Activated naive CD4-positive, alpha-beta T cell treated with anti-CD3 and anti-CD28 coated beads, Interleukin-2, amount 10 ng/mL, durations not matched to agents 7 days and 5 days (primary cell): ENCODE measurements at regions not wholly inside any gene's neighbourhood (a gene's known extent, or its start where the extent isn't known, plus 50 kb on each side); places are given as distances from the start of the nearest gene placed in this dataset.
"Not testable (repeated sequence)": the region's sequence is repeated elsewhere in the genome, so short reads cannot be mapped to it uniquely, and the experiment has no call there.

ENCODE experiments used
- CTCF ChIA-PET: fragments of 350-600 bp; sonication (Branson Sonifier 250); formaldehyde crosslinking; loops from one replicate; lab custom pipeline; 2021; ENCODE audit warnings: antibody characterized with exemption; lab: Charles Lee
- DNase-seq: peaks from one replicate; pipeline ENCODE4 v3.0.0-alpha.2; 2020
- H3K27ac Mint-ChIP-seq: one replicate; pipeline ENCODE4 v1.8.0; 2021; ENCODE audit warnings: mild to moderate bottlenecking, moderate library complexity, mixed read lengths
- H3K27me3 Mint-ChIP-seq: one replicate; pipeline ENCODE4 v1.8.0; 2021; ENCODE audit warnings: mild to moderate bottlenecking, mixed read lengths
- H3K36me3 Mint-ChIP-seq: one replicate; pipeline ENCODE4 v1.8.0; 2021; ENCODE audit warnings: mixed read lengths
- H3K4me1 Mint-ChIP-seq: one replicate; pipeline ENCODE4 v1.8.0; 2021; ENCODE audit warnings: mixed read lengths
- H3K4me3 Mint-ChIP-seq: one replicate; pipeline ENCODE4 v1.8.0; 2021; ENCODE audit warnings: mild to moderate bottlenecking, moderate library complexity, mixed read lengths
- H3K9me3 Mint-ChIP-seq: one replicate; pipeline ENCODE4 v1.8.0; 2021; ENCODE audit warnings: mixed read lengths

- H3K9me3 Mint-ChIP-seq = no peaks in the 10 kb centered on the region
- CTCF ChIA-PET = no interaction called here
- DNase-seq = no peak
- H3K27ac Mint-ChIP-seq = no peak overlapping the region
- H3K27me3 Mint-ChIP-seq = peaks cover 4% of the 10 kb centered on the region
- H3K36me3 Mint-ChIP-seq = no peaks in the 10 kb centered on the region
- no peaks in the 10 kb centered on the region for H3K4me1 Mint-ChIP-seq
- H3K4me3 Mint-ChIP-seq = no peak overlapping the region
Observed at GRCh38 chr2:7377916-7378569, 460.8 kb downstream of the RNF144A start.

- CTCF ChIA-PET = no interaction called here
- Mint-ChIP-seq H3K4me3 (no peak overlapping the region), H3K27ac (no peak overlapping the region), H3K4me1 (no peaks in the 10 kb centered on the region), H3K36me3 (no peaks in the 10 kb centered on the region), H3K27me3 (peaks cover 4% of the 10 kb centered on the region), H3K9me3 (no peaks in the 10 kb centered on the region)
- no peak for DNase-seq
Observed at GRCh38 chr2:7378591-7378990, 461.4 kb downstream of the RNF144A start.

- no peaks in the 10 kb centered on the region for H3K4me1 Mint-ChIP-seq
Observed at GRCh38 chr2:7379799-7380198, 462.6 kb downstream of the RNF144A start.

GRCh38 chr2:7384773-7385349 is 467.6 kb downstream of the RNF144A start:
- no peak for DNase-seq
- no peaks in the 10 kb centered on the region for H3K36me3 Mint-ChIP-seq
- CTCF ChIA-PET = no interaction called here
- H3K9me3 Mint-ChIP-seq = no peaks in the 10 kb centered on the region
- no peaks in the 10 kb centered on the region for H3K27me3 Mint-ChIP-seq
- no peak overlapping the region for H3K4me3 Mint-ChIP-seq
- H3K27ac Mint-ChIP-seq = no peak overlapping the region
- no peaks in the 10 kb centered on the region for H3K4me1 Mint-ChIP-seq

More at GRCh38 chr2:7379799-7380198, 462.6 kb downstream of the RNF144A start:
- Mint-ChIP-seq H3K27me3 (peaks cover 4% of the 10 kb centered on the region), H3K27ac (no peak overlapping the region), H3K9me3 (no peaks in the 10 kb centered on the region), H3K4me3 (no peak overlapping the region), H3K36me3 (no peaks in the 10 kb centered on the region)
- CTCF ChIA-PET = no interaction called here
- no peak for DNase-seq

GRCh38 chr2:7390311-7390710 is 473.1 kb downstream of the RNF144A start:
- H3K27ac Mint-ChIP-seq, H3K4me1 Mint-ChIP-seq, H3K27me3 Mint-ChIP-seq, H3K4me3 Mint-ChIP-seq, CTCF ChIA-PET, H3K36me3 Mint-ChIP-seq, H3K9me3 Mint-ChIP-seq, DNase-seq: not testable (repeated sequence)

GRCh38 chr2:7392076-7392787 is 475.0 kb downstream of the RNF144A start:
- DNase-seq = no peak
- CTCF ChIA-PET = no interaction called here
- Mint-ChIP-seq H3K27ac (no peak overlapping the region), H3K9me3 (no peaks in the 10 kb centered on the region), H3K4me3 (no peak overlapping the region), H3K4me1 (no peaks in the 10 kb centered on the region), H3K27me3 (peaks cover 3% of the 10 kb centered on the region), H3K36me3 (no peaks in the 10 kb centered on the region)

GRCh38 chr2:7394195-7394594 is 477.0 kb downstream of the RNF144A start:
- CTCF ChIA-PET = no interaction called here
- Mint-ChIP-seq H3K27me3 (peaks cover 3% of the 10 kb centered on the region), H3K36me3 (no peaks in the 10 kb centered on the region), H3K4me1 (no peaks in the 10 kb centered on the region), H3K4me3 (no peak overlapping the region), H3K9me3 (no peaks in the 10 kb centered on the region), H3K27ac (no peak overlapping the region)
- DNase-seq = no peak

GRCh38 chr2:7400628-7401027 is 483.4 kb downstream of the RNF144A start:
- CTCF ChIA-PET = no interaction called here
- Mint-ChIP-seq H3K27me3 (peaks cover 22% of the 10 kb centered on the region), H3K9me3 (no peaks in the 10 kb centered on the region), H3K27ac (no peak overlapping the region), H3K4me1 (peaks cover 12% of the 10 kb centered on the region), H3K4me3 (no peak overlapping the region), H3K36me3 (no peaks in the 10 kb centered on the region)
- no peak for DNase-seq

GRCh38 chr2:7403092-7403775 is 486.0 kb downstream of the RNF144A start:
- H3K4me3 Mint-ChIP-seq = no peak overlapping the region
- no peaks in the 10 kb centered on the region for H3K36me3 Mint-ChIP-seq
- H3K4me1 Mint-ChIP-seq = peaks cover 12% of the 10 kb centered on the region
- DNase-seq = no peak
- CTCF ChIA-PET = interaction anchor here (0.8 kb wide), 1 partner anchor 1288 kb away, joined by 3 read pairs; no protein-coding TSS in a partner anchor
- H3K27ac Mint-ChIP-seq = no peak overlapping the region
- peaks cover 37% of the 10 kb centered on the region for H3K27me3 Mint-ChIP-seq
- no peaks in the 10 kb centered on the region for H3K9me3 Mint-ChIP-seq

GRCh38 chr2:7405861-7406715 is 488.9 kb downstream of the RNF144A start:
- Mint-ChIP-seq H3K27ac (no peak overlapping the region), H3K27me3 (peaks cover 44% of the 10 kb centered on the region), H3K9me3 (no peaks in the 10 kb centered on the region), H3K36me3 (no peaks in the 10 kb centered on the region), H3K4me1 (peaks cover 12% of the 10 kb centered on the region), H3K4me3 (no peak overlapping the region)
- CTCF ChIA-PET = interaction anchor here (0.6 to 1.0 kb wide), 2 partner anchors 201 to 1266 kb away, joined by 3 read pairs; no protein-coding TSS in a partner anchor
- DNase-seq = no peak

GRCh38 chr2:7407001-7407400 is 489.8 kb downstream of the RNF144A start:
- Mint-ChIP-seq H3K4me3 (no peak overlapping the region), H3K9me3 (no peaks in the 10 kb centered on the region), H3K4me1 (peaks cover 12% of the 10 kb centered on the region), H3K36me3 (no peaks in the 10 kb centered on the region), H3K27me3 (peaks cover 41% of the 10 kb centered on the region), H3K27ac (no peak overlapping the region)
- CTCF ChIA-PET = no interaction called here
- no peak for DNase-seq

GRCh38 chr2:7407906-7408680 is 490.9 kb downstream of the RNF144A start:
- no peak overlapping the region for H3K4me3 Mint-ChIP-seq
- H3K27ac Mint-ChIP-seq = no peak overlapping the region
- H3K36me3 Mint-ChIP-seq = no peaks in the 10 kb centered on the region

GRCh38 chr2:7411691-7412090 is 494.5 kb downstream of the RNF144A start:
- CTCF ChIA-PET = no interaction called here
- Mint-ChIP-seq H3K9me3 (no peaks in the 10 kb centered on the region), H3K27me3 (peaks cover 15% of the 10 kb centered on the region), H3K4me1 (no peaks in the 10 kb centered on the region), H3K27ac (no peak overlapping the region), H3K4me3 (no peak overlapping the region), H3K36me3 (no peaks in the 10 kb centered on the region)
- DNase-seq = no peak

More at GRCh38 chr2:7407906-7408680, 490.9 kb downstream of the RNF144A start:
- CTCF ChIA-PET = no interaction called here
- no peak for DNase-seq
- no peaks in the 10 kb centered on the region for H3K9me3 Mint-ChIP-seq
- H3K27me3 Mint-ChIP-seq = peaks cover 30% of the 10 kb centered on the region
- peaks cover 5% of the 10 kb centered on the region for H3K4me1 Mint-ChIP-seq
